Body of pancreas (tissue), 4 donors: ENCODE measurements at regions not wholly inside any gene's neighbourhood (a gene's known extent, or its start where the extent isn't known, plus 50 kb on each side); places are given as distances from the start of the nearest gene placed in this dataset.

Experiments
- CTCF ChIP-seq, 7 experiments: fragments of 450-650 bp in 4 of 7; fragments of 200-600 bp in 3 of 7; sonication (generic) in 3 of 7; IDR thresholded peaks; one replicate each; pipeline ENCODE4 v1.5.1; 2016 to 2019; ENCODE audit warnings: antibody characterized with exemption in 7 of 7
- POLR2A ChIP-seq, 3 donors: fragments of 450-650 bp; IDR thresholded peaks; one replicate each; pipeline ENCODE4 v1.6.1; 2016; ENCODE audit warnings: antibody characterized with exemption in 3 of 3, mild to moderate bottlenecking in 2 of 3

DNA sequence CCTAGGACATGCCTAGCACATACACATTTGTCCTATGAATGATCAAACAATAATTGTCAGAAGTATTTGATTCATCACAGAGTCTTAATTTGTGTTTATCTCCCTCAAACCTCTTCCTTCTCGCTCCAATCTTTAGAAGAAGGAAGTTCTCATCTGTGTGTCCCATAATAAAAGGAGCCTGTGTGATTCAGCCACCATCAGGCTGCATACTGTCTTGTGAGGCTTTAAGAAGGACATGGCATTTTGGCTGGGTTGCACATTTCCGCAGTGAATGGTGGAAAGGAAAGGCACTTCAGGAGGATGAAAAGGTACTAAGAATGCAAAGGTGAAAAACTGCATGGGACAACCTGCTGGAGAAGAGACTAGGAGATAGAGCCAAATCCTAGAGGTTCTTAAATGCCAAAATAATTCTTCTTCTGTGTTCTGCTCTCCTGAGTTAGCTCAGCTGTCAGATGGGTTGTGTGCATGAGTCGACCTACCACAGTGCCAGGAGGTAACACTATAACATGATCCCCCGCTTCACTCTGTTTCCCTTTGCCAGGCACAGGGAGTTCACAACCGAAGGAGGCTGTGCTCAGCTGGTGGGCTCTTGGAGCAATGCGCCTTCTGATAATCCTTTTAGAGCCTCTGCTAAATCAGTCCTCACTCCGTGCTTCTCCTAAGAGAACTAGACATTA, 120.1 kb downstream of the IRS1 start:
- TF ChIP-seq CTCF (IDR thresholded peaks at IDR 0.05) = no peak
- no peak for TF ChIP-seq POLR2A (IDR thresholded peaks at IDR 0.05)
